Nucleus accumbens (tissue), 56 donors: ENCODE measurements at regions not wholly inside any gene's neighbourhood (a gene's known extent, or its start where the extent isn't known, plus 50 kb on each side); places are given as distances from the start of the nearest gene placed in this dataset.
"Not testable (repeated sequence)": the region's sequence is repeated elsewhere in the genome, so short reads cannot be mapped to it uniquely, and the experiment has no call there.

ENCODE experiments used
- DNase-seq, 56 donors: peaks; one replicate each; lab custom pipeline; 2025; lab: John Stamatoyannopoulos, UW

DNA sequence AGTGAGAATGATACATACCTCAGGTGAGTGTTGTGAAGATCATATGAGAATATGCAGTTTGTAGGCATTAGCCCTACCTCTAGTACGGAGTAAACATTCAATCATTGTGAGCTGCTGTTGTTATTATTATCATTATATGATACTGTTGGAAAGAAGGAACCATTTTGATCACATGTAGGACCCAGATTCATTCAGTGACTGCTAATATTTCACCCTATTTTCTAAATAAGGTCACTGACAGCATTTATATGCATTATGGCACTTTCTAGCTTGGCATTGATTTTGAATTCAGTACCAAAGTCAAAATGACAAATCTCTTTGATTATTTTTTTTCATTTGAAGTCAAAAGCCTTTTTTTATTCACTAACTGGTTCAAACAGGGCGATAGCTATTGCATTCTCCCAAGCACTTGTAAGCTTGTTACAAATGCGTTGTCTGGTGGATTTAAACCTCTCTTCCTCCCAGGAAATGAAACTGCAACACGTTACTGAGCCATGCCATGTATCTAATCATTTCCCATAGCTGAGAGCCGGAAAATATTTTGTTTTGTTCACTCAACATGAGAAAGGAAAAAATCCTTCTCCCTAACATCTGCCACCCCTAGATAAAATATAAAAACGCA, 320.8 kb upstream of the SGCD start:
- DNase-seq = no peak

GRCh38 chr5:156008844-156009243, 318.1 kb upstream of the SGCD start:
- no peak for DNase-seq

DNA sequence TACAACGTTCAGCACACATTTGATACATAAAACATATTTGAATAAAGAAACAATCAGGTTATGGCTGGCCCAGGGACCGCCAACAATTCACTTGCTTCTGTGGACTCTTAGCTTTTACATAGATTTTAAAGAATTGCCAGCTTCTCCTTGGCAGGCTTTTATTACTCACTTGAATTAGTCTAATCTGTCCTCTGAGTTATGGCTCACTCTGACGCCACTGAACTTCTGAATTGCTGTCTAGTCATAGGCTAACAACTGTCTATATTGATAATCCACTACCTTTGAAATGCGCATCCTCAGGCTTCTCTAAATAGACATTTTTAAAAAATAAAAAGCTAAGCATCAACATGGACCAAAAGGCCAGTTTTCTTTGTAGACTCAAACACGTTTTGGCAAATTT, 317.4 kb upstream of the SGCD start:
- no peak for DNase-seq

DNA sequence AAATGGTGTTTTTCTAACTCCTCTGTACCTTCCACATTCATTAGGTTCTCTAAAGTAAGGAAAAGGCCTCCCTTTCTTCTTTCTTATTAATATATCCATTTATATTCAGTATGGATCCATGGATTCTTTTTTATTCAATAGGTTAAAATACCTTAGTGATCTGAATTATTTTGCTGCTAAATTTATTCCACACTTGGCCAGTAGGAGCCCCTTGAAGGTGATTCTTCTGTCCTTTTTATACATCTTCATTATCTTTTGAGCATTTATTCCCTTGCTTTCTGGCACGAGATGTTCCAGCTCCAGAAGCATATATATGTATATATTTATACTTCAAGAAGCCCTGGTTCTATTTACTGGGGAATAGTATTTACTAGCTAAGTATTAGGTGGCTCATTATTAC, 311.8 kb upstream of the SGCD start:
- DNase-seq = no peak

- DNase-seq = no peak
Measured at GRCh38 chr5:156019130-156019529, 307.8 kb upstream of the SGCD start.

GRCh38 chr5:156019571-156020180, 307.3 kb upstream of the SGCD start:
- DNase-seq = no peak

- DNase-seq = no peak
Measured at GRCh38 chr5:156020647-156021046, 306.3 kb upstream of the SGCD start.

DNA sequence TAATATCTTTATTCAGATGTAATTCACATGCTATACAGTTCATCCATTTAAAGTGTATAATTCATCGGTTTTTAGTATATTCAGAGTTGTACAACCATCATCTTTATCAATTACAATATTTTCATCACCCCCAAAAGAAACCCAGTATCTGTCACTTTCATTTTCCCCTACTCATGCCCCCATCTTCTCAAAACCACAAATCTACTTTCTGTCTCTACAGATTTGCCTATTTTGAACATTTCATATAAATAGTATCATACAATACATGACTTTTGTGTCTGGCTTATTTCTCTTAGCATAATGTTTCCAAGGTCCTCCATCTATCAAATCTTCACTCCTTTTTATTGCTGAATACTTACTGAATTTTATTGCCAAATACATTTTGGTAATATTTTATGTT, 305.1 kb upstream of the SGCD start:
- no peak for DNase-seq

DNA sequence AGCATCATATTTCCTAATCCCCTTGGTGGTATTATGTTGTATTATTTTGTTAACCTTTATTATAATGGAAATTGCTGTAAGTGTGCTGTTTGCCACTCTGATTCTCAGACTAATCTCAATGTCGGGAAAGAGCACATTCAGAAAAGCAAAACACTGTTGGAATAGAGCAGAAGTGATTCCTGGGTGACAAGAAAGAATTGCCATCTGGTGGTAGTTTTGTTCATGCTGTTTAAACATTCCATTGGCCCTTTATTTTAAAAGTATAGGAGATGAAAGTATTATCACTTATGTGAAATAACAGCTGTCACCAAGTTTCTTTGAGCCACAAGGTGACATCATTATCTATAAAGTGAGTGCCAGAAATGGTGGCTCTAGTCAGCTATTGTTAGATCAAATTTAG, 301.3 kb upstream of the SGCD start:
- DNase-seq = no peak

GRCh38 chr5:156031181-156031580, 295.8 kb upstream of the SGCD start:
- DNase-seq = no peak

DNA sequence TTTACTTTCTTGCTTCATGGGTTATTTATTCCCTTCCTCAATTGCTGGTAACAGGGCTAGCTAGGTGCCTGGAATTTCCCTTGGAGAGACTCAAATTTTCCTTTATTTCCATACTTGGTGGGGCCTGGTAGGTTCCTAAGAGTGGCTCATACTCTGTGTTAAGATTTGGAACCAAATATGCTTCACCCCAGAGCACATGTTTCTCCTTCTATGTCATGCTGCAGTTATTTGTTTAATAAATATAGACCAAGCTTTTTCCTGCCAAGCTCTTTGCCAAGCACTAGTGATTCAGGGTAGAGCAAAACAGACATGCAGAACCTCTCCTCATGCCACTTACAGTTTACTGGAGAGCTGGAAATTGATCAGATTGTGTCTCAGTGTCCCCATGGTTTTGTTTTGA, 290.3 kb upstream of the SGCD start:
- DNase-seq = no peak

GRCh38 chr5:156037151-156037909, 289.6 kb upstream of the SGCD start:
- DNase-seq = no peak

- DNase-seq = no peak
Measured at GRCh38 chr5:156042726-156043125, 284.2 kb upstream of the SGCD start.

- DNase-seq = no peak
Measured at GRCh38 chr5:156043351-156043750, 283.6 kb upstream of the SGCD start.

GRCh38 chr5:156051972-156052371, 275.0 kb upstream of the SGCD start:
- no peak for DNase-seq

DNA sequence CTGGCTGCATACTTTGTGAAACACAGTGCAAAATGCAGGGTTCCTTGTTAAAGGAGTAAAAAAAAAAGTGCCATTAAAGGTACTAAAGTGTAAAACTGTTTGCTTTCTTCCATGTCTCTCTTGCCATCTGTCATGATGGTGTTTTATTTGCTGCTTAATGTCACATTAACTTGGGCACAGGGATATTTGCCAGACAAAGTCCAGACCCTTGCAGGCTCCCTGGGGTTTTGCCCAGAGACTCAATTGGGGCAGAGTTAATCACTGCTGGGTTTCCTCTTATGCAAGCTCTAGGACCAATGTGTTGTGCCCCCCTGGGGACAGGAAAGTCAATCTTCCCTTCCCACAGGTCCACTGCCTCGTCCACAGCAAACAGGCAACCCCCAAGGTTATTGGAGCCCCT, 274.3 kb upstream of the SGCD start:
- no peak for DNase-seq

- no peak for DNase-seq
Measured at GRCh38 chr5:156053056-156053455, 273.9 kb upstream of the SGCD start.

- DNase-seq = no peak
Measured at GRCh38 chr5:156076912-156077311, 250.1 kb upstream of the SGCD start.

- DNase-seq = no peak
Measured at GRCh38 chr5:156087577-156088110, 239.3 kb upstream of the SGCD start.

GRCh38 chr5:156089955-156090940, 236.7 kb upstream of the SGCD start:
- DNase-seq = not testable (repeated sequence)
